ENCODE measurements at regions not wholly inside any gene's neighbourhood (a gene's known extent, or its start where the extent isn't known, plus 50 kb on each side); places are given as distances from the start of the nearest gene placed in this dataset.
"Not testable (repeated sequence)": the region's sequence is repeated elsewhere in the genome, so short reads cannot be mapped to it uniquely, and the experiment has no call there.

GRCh38 chr20:6347916-6348315 is 225.1 kb upstream of the FERMT1 start:
- Histone ChIP-seq H3K36me3 (no peaks in the 10 kb centered on the region), H3K27ac (no peak overlapping the region), H3K9me3 (no peaks in the 10 kb centered on the region), H3K4me1 (ENCODE audit: control insufficient read depth in 1 of 2, insufficient read depth in 1 of 2, low read depth in 1 of 2, low read length in 1 of 2) (no peaks in the 10 kb centered on the region), H3K4me3 (ENCODE audit: low read depth in 1 of 2, low read length in 1 of 2) (no peak overlapping the region), H3K27me3 (no peaks in the 10 kb centered on the region)
- TF ChIP-seq, protein P1, sequence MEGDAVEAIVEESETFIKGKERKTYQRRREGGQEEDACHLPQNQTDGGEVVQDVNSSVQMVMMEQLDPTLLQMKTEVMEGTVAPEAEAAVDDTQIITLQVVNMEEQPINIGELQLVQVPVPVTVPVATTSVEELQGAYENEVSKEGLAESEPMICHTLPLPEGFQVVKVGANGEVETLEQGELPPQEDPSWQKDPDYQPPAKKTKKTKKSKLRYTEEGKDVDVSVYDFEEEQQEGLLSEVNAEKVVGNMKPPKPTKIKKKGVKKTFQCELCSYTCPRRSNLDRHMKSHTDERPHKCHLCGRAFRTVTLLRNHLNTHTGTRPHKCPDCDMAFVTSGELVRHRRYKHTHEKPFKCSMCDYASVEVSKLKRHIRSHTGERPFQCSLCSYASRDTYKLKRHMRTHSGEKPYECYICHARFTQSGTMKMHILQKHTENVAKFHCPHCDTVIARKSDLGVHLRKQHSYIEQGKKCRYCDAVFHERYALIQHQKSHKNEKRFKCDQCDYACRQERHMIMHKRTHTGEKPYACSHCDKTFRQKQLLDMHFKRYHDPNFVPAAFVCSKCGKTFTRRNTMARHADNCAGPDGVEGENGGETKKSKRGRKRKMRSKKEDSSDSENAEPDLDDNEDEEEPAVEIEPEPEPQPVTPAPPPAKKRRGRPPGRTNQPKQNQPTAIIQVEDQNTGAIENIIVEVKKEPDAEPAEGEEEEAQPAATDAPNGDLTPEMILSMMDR (IDR thresholded peaks at IDR 0.05), result no peak

DNA sequence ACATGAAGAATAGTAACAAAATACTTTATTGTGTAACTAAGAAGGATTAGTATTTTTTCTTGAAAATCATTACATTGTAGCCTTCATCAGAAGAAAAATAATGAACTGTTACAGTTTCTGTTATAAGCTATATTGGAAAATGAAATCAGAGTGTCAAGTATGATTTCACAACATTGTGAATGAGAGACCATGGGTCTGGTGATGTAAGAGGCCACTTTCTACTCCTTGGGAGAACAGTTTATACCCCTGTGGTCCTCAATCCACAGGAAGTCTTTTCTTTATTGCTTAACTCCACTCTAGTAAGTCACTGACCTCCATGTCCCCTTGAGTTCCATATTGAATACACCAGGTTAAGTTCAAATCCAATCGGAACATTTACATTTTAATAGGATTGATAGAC is 218.7 kb upstream of the FERMT1 start:
- no peaks in the 10 kb centered on the region for H3K36me3 ChIP-seq
- H3K4me1 ChIP-seq (ENCODE audit: control insufficient read depth in 1 of 2, insufficient read depth in 1 of 2, low read depth in 1 of 2, low read length in 1 of 2), result no peaks in the 10 kb centered on the region
- no peaks in the 10 kb centered on the region for H3K9me3 ChIP-seq
- no peaks in the 10 kb centered on the region for H3K27me3 ChIP-seq
- H3K27ac ChIP-seq, result no peak overlapping the region
- TF ChIP-seq, protein P1 (IDR thresholded peaks at IDR 0.05), result no peak
- H3K4me3 ChIP-seq (ENCODE audit: low read depth in 1 of 2, low read length in 1 of 2), result no peak overlapping the region

- Histone ChIP-seq H3K4me3 (ENCODE audit: low read depth in 1 of 2, low read length in 1 of 2) (no peak overlapping the region), H3K27me3 (no peaks in the 10 kb centered on the region), H3K9me3 (no peaks in the 10 kb centered on the region), H3K36me3 (no peaks in the 10 kb centered on the region), H3K4me1 (ENCODE audit: control insufficient read depth in 1 of 2, insufficient read depth in 1 of 2, low read depth in 1 of 2, low read length in 1 of 2) (no peaks in the 10 kb centered on the region), H3K27ac (no peak overlapping the region)
- TF ChIP-seq, protein P1 (IDR thresholded peaks at IDR 0.05), result no peak
These were observed 216.3 kb upstream of the FERMT1 start for GRCh38 chr20:6339176-6339575.

- no peaks in the 10 kb centered on the region for H3K9me3 ChIP-seq
- H3K36me3 ChIP-seq, result no peaks in the 10 kb centered on the region
- TF ChIP-seq, protein P1 (IDR thresholded peaks at IDR 0.05), result no peak
- H3K4me1 ChIP-seq (ENCODE audit: control insufficient read depth in 1 of 2, insufficient read depth in 1 of 2, low read depth in 1 of 2, low read length in 1 of 2), result no peaks in the 10 kb centered on the region
- H3K27me3 ChIP-seq, result no peaks in the 10 kb centered on the region
- no peak overlapping the region for H3K4me3 ChIP-seq (ENCODE audit: low read depth in 1 of 2, low read length in 1 of 2)
- no peak overlapping the region for H3K27ac ChIP-seq
These were observed 210.3 kb upstream of the FERMT1 start for GRCh38 chr20:6333110-6333509.

- not testable (repeated sequence) for H3K27ac ChIP-seq; H3K27me3 ChIP-seq; H3K36me3 ChIP-seq; H3K9me3 ChIP-seq; H3K4me3 ChIP-seq (ENCODE audit: low read depth in 1 of 2, low read length in 1 of 2); H3K4me1 ChIP-seq (ENCODE audit: control insufficient read depth in 1 of 2, insufficient read depth in 1 of 2, low read depth in 1 of 2, low read length in 1 of 2)
These were observed 198.4 kb upstream of the FERMT1 start for GRCh38 chr20:6321235-6321634.

GRCh38 chr20:6311841-6312655 is 189.2 kb upstream of the FERMT1 start:
- no peaks in the 10 kb centered on the region for H3K27me3 ChIP-seq
- no peak overlapping the region for H3K4me3 ChIP-seq (ENCODE audit: low read depth in 1 of 2, low read length in 1 of 2)
- H3K36me3 ChIP-seq, result no peaks in the 10 kb centered on the region
- H3K4me1 ChIP-seq (ENCODE audit: control insufficient read depth in 1 of 2, insufficient read depth in 1 of 2, low read depth in 1 of 2, low read length in 1 of 2), result no peaks in the 10 kb centered on the region
- TF ChIP-seq, protein P1 (IDR thresholded peaks at IDR 0.05), result no peak
- H3K27ac ChIP-seq, result no peak overlapping the region
- no peaks in the 10 kb centered on the region for H3K9me3 ChIP-seq

Data from neutrophil (primary cell).